Endothelial cell (in vitro differentiated cells): ENCODE measurements at regions not wholly inside any gene's neighbourhood (a gene's known extent, or its start where the extent isn't known, plus 50 kb on each side); places are given as distances from the start of the nearest gene placed in this dataset.

Experiments used
- DNase-seq: peaks from one replicate; pipeline ENCODE4 v3.0.0; 2021; ENCODE audit warnings: low spot score
- H3K27ac Mint-ChIP-seq: one replicate; pipeline ENCODE4 v1.8.0; 2021; ENCODE audit warnings: mixed read lengths, inconsistent platforms; ENCODE audit not compliant: unreplicated experiment
- H3K27me3 Mint-ChIP-seq: one replicate; pipeline ENCODE4 v1.8.0; 2021; ENCODE audit warnings: mild to moderate bottlenecking, moderate library complexity, mixed read lengths, inconsistent platforms; ENCODE audit not compliant: unreplicated experiment
- H3K36me3 Mint-ChIP-seq: one replicate; pipeline ENCODE4 v1.8.0; 2021; ENCODE audit warnings: mild to moderate bottlenecking, low read depth, mixed read lengths, inconsistent platforms; ENCODE audit not compliant: unreplicated experiment
- H3K4me1 Mint-ChIP-seq: one replicate; pipeline ENCODE4 v1.8.0; 2021; ENCODE audit warnings: mild to moderate bottlenecking, mixed read lengths, inconsistent platforms; ENCODE audit not compliant: unreplicated experiment
- H3K4me3 Mint-ChIP-seq: one replicate; pipeline ENCODE4 v1.8.0; 2021; ENCODE audit warnings: mild to moderate bottlenecking, mixed read lengths, inconsistent platforms; ENCODE audit not compliant: unreplicated experiment
- H3K9me3 Mint-ChIP-seq: one replicate; pipeline ENCODE4 v1.8.0; 2021; ENCODE audit warnings: mixed read lengths, inconsistent platforms; ENCODE audit not compliant: unreplicated experiment
- TF ChIP-seq, protein P1 (sequence below): fragments of 200-600 bp; sonication (generic); IDR thresholded peaks from one replicate; pipeline ENCODE4 v1.5.0; 2021; ENCODE audit warnings: antibody characterized with exemption; ENCODE audit not compliant: unreplicated experiment

DNA sequence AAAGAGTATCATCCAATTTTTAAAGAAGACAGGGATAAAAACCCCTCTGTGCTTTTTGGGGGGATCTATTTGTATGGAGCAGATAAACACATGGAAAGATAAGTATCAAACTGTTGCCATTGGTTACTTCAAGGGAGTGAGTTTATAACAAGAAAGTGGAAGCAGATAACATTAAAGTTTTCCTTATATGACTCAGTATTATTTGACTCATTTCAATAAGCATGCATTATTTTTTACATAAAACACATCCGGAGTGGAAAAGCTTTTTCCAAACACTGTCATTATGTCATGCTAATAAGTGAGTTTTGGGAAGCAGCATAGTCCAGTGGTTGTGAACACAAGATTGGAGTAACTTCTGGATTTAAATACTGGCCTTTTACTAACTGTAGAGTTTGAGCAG, 452.2 kb downstream of the LTN1 start:
- Mint-ChIP-seq H3K27me3 (no peaks in the 10 kb centered on the region), H3K4me3 (no peak overlapping the region), H3K36me3 (no peaks in the 10 kb centered on the region), H3K27ac (no peak overlapping the region), H3K9me3 (no peaks in the 10 kb centered on the region), H3K4me1 (peaks cover 2% of the 10 kb centered on the region)
- no peak for DNase-seq
- TF ChIP-seq, protein P1, sequence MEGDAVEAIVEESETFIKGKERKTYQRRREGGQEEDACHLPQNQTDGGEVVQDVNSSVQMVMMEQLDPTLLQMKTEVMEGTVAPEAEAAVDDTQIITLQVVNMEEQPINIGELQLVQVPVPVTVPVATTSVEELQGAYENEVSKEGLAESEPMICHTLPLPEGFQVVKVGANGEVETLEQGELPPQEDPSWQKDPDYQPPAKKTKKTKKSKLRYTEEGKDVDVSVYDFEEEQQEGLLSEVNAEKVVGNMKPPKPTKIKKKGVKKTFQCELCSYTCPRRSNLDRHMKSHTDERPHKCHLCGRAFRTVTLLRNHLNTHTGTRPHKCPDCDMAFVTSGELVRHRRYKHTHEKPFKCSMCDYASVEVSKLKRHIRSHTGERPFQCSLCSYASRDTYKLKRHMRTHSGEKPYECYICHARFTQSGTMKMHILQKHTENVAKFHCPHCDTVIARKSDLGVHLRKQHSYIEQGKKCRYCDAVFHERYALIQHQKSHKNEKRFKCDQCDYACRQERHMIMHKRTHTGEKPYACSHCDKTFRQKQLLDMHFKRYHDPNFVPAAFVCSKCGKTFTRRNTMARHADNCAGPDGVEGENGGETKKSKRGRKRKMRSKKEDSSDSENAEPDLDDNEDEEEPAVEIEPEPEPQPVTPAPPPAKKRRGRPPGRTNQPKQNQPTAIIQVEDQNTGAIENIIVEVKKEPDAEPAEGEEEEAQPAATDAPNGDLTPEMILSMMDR, result no peak

DNA sequence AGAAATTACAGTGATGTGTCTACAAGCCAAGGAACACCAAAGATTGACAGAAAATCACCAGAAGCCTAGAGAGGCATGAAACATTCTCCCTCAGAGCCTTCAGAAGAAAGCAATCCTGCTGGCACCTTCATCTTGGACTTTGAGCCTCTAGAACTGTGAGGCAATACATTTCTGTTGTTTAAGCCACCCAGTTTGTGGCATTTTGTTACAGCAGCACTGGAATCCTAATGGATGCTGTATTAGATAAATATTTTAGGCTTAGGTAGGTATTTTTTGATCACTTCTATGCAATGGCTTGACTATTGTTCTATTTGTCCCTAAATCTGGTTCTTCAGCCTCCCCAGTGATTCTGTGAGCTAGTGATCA, 453.1 kb downstream of the LTN1 start:
- H3K4me1 Mint-ChIP-seq, result peaks cover 11% of the 10 kb centered on the region
- no peaks in the 10 kb centered on the region for H3K36me3 Mint-ChIP-seq
- no peaks in the 10 kb centered on the region for H3K9me3 Mint-ChIP-seq
- H3K4me3 Mint-ChIP-seq, result no peak overlapping the region
- no peak overlapping the region for H3K27ac Mint-ChIP-seq
- no peaks in the 10 kb centered on the region for H3K27me3 Mint-ChIP-seq
- DNase-seq, result no peak
- TF ChIP-seq, protein P1, result no peak

GRCh38 chr21:28538987-28539622, 453.6 kb downstream of the LTN1 start:
- Mint-ChIP-seq H3K27me3 (no peaks in the 10 kb centered on the region), H3K27ac (no peak overlapping the region), H3K4me3 (no peak overlapping the region), H3K9me3 (no peaks in the 10 kb centered on the region), H3K36me3 (no peaks in the 10 kb centered on the region), H3K4me1 (peaks cover 15% of the 10 kb centered on the region)
- no peak for DNase-seq
- TF ChIP-seq, protein P1, result no peak

DNA sequence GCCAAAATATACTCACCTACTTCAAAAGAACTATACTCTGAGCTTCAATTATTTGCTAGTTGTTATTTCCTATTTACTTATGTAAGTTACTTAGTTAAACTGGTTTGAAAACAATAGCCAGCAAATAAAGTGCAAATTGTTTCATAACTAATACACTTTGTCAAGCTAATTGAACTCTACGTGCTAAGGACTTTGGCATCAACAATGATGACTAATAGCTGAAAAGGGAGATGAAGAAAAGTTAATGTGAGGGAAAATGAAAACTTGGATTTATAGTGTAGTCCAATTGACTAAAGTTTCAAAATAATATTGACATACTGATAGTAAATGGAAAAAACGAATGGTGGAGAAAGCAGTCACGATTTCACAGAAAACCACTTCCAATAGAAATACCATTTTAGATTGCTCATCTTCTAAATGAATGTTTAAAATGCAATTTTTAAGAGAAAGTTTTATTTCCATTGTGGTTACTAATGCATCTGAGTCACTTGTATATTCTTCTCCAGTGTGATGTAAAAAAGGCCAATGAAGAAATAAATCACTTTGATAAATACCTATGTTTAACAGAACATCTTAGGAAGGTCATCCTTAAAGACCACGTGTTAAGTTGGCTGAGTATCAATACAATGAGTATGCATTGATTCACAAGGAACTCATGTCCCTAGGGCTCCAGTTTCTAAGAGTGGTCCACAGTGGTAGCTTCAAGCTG, 455.2 kb downstream of the LTN1 start:
- H3K36me3 Mint-ChIP-seq, result no peaks in the 10 kb centered on the region
- TF ChIP-seq, protein P1, result no peak
- DNase-seq, result no peak

GRCh38 chr21:28532446-28532845, 460.2 kb downstream of the LTN1 start:
- H3K4me1 Mint-ChIP-seq, result peaks cover 34% of the 10 kb centered on the region
- H3K4me3 Mint-ChIP-seq, result no peak overlapping the region
- no peaks in the 10 kb centered on the region for H3K9me3 Mint-ChIP-seq
- H3K27me3 Mint-ChIP-seq, result no peaks in the 10 kb centered on the region
- peak overlapping the region; percentile 9 for H3K27ac Mint-ChIP-seq
- H3K36me3 Mint-ChIP-seq, result peaks cover 3% of the 10 kb centered on the region
- DNase-seq, result no peak
- TF ChIP-seq, protein P1, result no peak

More for the DNA sequence above, 455.2 kb downstream of the LTN1 start:
- Mint-ChIP-seq H3K4me1 (peaks cover 25% of the 10 kb centered on the region), H3K4me3 (no peak overlapping the region), H3K27ac (no peak overlapping the region), H3K27me3 (no peaks in the 10 kb centered on the region), H3K9me3 (no peaks in the 10 kb centered on the region)
